Activated CD8-positive, alpha-beta memory T cell treated with anti-CD3 and anti-CD28 coated beads, Interleukin-2, amount 10 ng/mL, durations not matched to agents 7 days and 5 days (primary cell): ENCODE measurements at regions not wholly inside any gene's neighbourhood (a gene's known extent, or its start where the extent isn't known, plus 50 kb on each side); places are given as distances from the start of the nearest gene placed in this dataset.

ENCODE experiments used
- ATAC-seq: fragments of 150-1000 bp; cut with Tn5 transposase; one replicate; pipeline ENCODE4 v1.10.0; 2021; ENCODE audit warnings: moderate library complexity
- CTCF ChIA-PET: fragments of 350-600 bp; sonication (Branson Sonifier 250); formaldehyde crosslinking; loops from one replicate; lab custom pipeline; 2021; ENCODE audit warnings: antibody characterized with exemption; lab: Charles Lee
- DNase-seq: peaks from one replicate; pipeline ENCODE4 v3.0.0-alpha.2; 2020
- H3K27ac Mint-ChIP-seq: one replicate; pipeline ENCODE4 v1.8.0; 2021; ENCODE audit warnings: mild to moderate bottlenecking, mixed read lengths
- H3K27me3 Mint-ChIP-seq: one replicate; pipeline ENCODE4 v1.8.0; 2021; ENCODE audit warnings: mixed read lengths
- H3K36me3 Mint-ChIP-seq: one replicate; pipeline ENCODE4 v1.8.0; 2021; ENCODE audit warnings: mild to moderate bottlenecking, mixed read lengths
- H3K4me1 Mint-ChIP-seq: one replicate; pipeline ENCODE4 v1.8.0; 2021; ENCODE audit warnings: mixed read lengths
- H3K4me3 Mint-ChIP-seq: one replicate; pipeline ENCODE4 v1.8.0; 2021; ENCODE audit warnings: mild to moderate bottlenecking, moderate library complexity, mixed read lengths
- H3K9me3 Mint-ChIP-seq: one replicate; pipeline ENCODE4 v1.8.0; 2022; ENCODE audit warnings: low read depth, mixed read lengths

DNA sequence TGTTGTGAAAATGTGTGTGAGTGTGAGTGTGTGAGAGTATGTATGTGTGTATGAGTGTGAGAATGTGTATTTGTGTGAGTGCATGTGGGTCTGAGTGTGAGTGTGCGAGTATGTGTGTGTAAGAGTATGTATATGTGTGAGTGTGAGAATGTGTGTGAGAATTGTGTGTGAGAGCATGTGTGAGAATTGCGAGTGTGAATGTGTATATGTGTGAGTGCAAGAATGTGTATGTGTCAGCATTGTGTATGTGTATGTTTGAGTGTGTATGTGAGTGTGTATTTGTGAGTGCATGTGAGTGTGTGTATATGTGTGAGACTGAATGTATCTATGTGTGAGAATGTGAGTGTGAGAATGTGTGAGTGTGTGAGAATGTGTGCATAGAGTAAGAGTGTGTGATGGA, 72.0 kb upstream of the PCBD1 start:
- ATAC-seq (no peak), DNase-seq (no peak)
- CTCF ChIA-PET, result no interaction called here
- H3K4me3 Mint-ChIP-seq, result no peak overlapping the region
- H3K9me3 Mint-ChIP-seq, result no peaks in the 10 kb centered on the region
- no peaks in the 10 kb centered on the region for H3K36me3 Mint-ChIP-seq
- H3K27me3 Mint-ChIP-seq, result peaks cover 3% of the 10 kb centered on the region
- H3K4me1 Mint-ChIP-seq, result no peaks in the 10 kb centered on the region
- no peak overlapping the region for H3K27ac Mint-ChIP-seq

- no peak for ATAC-seq
- no peak overlapping the region for H3K27ac Mint-ChIP-seq
- no peaks in the 10 kb centered on the region for H3K9me3 Mint-ChIP-seq
- H3K4me1 Mint-ChIP-seq, result no peaks in the 10 kb centered on the region
- no peaks in the 10 kb centered on the region for H3K36me3 Mint-ChIP-seq
- no peak overlapping the region for H3K4me3 Mint-ChIP-seq
- DNase-seq, result no peak
- CTCF ChIA-PET, result no interaction called here
- peaks cover 5% of the 10 kb centered on the region for H3K27me3 Mint-ChIP-seq
Measured at GRCh38 chr10:70960783-70961570, 72.6 kb upstream of the PCBD1 start.

GRCh38 chr10:70962686-70963085, 74.3 kb upstream of the PCBD1 start:
- Mint-ChIP-seq H3K27ac (no peak overlapping the region), H3K27me3 (peaks cover 5% of the 10 kb centered on the region), H3K9me3 (no peaks in the 10 kb centered on the region), H3K4me3 (no peak overlapping the region), H3K4me1 (no peaks in the 10 kb centered on the region), H3K36me3 (no peaks in the 10 kb centered on the region)
- no peak for DNase-seq
- CTCF ChIA-PET, result no interaction called here
- ATAC-seq, result no peak

DNA sequence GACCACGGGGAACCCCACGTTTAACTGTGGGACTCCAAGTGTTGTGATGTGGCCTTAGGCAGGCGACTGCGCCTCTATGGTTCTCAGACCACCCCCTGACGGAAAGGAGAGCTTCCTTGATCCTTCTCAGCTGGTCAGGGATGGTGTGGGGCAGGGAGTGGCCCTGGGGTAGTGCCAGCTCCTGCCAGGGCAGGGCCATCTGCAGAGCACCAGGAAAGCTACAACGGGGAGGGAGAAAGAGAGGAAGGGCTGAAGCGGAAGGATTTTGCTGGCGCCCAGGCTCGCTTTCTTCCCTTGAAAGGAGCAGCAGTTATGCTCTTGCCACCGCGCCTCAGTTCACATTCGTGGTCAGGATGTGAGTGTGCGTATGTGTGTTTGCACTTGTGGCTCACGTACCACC, 74.9 kb upstream of the PCBD1 start:
- H3K36me3 Mint-ChIP-seq, result no peaks in the 10 kb centered on the region
- CTCF ChIA-PET, result no interaction called here
- no peaks in the 10 kb centered on the region for H3K4me1 Mint-ChIP-seq
- H3K4me3 Mint-ChIP-seq, result no peak overlapping the region
- ATAC-seq (no peak), DNase-seq (no peak)
- H3K27ac Mint-ChIP-seq, result no peak overlapping the region
- H3K9me3 Mint-ChIP-seq, result no peaks in the 10 kb centered on the region
- peaks cover 5% of the 10 kb centered on the region for H3K27me3 Mint-ChIP-seq

DNA sequence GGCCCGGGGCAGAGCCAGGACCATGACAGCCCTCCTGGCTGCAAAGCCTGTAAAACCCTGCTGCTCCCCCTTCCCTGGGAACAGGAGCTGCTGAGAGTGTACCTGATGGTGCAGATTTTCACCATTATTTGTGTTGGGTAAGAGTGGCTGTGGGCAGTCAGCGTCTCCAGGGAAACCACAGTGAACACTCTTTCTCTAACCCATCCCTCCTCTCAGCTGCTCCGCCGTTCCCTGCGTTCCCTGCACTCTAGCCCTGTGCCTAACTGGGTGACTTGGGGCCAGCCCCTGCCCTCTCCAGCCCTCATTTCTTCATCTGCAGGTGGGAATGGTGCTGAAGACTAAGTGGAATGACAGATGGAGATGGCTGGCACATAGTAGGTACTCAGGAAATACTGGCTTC, 75.9 kb upstream of the PCBD1 start:
- no peak overlapping the region for H3K27ac Mint-ChIP-seq
- CTCF ChIA-PET, result no interaction called here
- DNase-seq (no peak), ATAC-seq (no peak)
- no peaks in the 10 kb centered on the region for H3K9me3 Mint-ChIP-seq
- no peak overlapping the region for H3K4me3 Mint-ChIP-seq
- no peaks in the 10 kb centered on the region for H3K4me1 Mint-ChIP-seq
- H3K36me3 Mint-ChIP-seq, result no peaks in the 10 kb centered on the region
- peaks cover 5% of the 10 kb centered on the region for H3K27me3 Mint-ChIP-seq

- no peak overlapping the region for H3K27ac Mint-ChIP-seq
- H3K27me3 Mint-ChIP-seq, result peaks cover 5% of the 10 kb centered on the region
- ATAC-seq (no peak), DNase-seq (no peak)
- CTCF ChIA-PET, result no interaction called here
- no peaks in the 10 kb centered on the region for H3K4me1 Mint-ChIP-seq
- H3K4me3 Mint-ChIP-seq, result no peak overlapping the region
- H3K9me3 Mint-ChIP-seq, result no peaks in the 10 kb centered on the region
- H3K36me3 Mint-ChIP-seq, result no peaks in the 10 kb centered on the region
Measured at GRCh38 chr10:70964881-70965280, 76.5 kb upstream of the PCBD1 start.

DNA sequence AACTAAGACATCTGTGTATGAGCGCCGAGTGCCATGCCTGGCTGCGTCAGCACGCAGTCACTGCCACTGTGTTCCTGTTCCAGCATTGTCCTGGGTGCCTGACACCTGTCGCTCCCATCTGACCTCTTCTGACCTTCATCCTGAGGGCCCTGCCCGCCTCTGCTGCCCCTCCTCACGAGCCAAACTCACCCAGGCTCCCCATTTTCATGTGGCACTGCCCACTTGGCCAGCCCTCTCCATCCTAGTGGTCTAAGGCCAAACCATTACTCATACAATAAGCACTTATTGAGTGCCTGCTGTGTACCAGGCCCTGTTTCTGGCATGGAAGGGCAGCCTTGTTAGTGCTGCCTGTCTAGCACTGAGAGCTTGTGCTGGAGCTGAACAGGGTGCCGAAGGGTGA, 77.2 kb upstream of the PCBD1 start:
- Mint-ChIP-seq H3K4me1 (no peaks in the 10 kb centered on the region), H3K27me3 (peaks cover 8% of the 10 kb centered on the region), H3K27ac (no peak overlapping the region), H3K4me3 (no peak overlapping the region), H3K36me3 (no peaks in the 10 kb centered on the region), H3K9me3 (no peaks in the 10 kb centered on the region)
- CTCF ChIA-PET, result no interaction called here
- DNase-seq (no peak), ATAC-seq (no peak)

DNA sequence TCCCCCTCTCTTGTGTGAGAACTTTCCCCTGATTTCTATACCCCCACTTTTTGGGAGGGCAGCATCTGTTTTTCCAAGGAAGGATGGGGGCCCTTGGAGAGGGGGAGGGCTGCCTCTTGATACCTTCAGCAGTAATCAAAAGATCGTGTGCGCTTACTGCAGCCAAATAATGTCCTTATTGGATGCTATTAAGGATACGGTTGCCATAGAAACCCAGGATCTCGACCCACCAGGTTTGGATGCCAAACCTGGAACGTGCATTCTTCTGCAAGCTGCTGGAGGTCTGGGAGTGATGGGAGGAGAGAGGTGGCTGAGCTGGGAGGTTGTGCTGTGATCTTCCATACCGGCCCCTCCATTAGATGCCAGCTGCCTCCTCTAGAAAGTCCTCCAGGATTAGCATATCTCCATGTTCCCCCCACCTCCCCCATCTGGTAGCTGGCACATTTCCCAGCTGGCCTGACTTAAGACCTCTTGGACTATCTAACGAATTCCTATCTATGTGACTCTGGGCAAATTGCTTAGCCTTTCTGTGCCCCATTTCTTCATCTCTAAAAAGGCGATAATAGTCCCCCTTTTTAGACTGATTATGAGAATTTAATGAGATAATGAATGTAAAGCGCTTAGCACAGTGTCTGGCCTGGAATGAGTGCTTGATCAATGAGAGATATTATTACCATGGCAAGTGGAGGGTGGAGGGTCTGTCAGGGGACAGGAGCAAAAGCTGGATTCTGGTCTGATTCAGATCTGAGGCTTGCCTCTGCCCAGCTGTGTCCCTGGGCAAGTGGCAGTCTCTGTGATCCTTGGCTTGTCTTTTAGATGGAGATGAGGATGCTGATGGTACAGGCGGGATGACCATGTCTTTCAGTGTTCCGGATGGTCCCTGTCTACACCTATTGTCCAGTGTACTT, 78.5 kb upstream of the PCBD1 start:
- DNase-seq (no peak), ATAC-seq (no peak)
- H3K9me3 Mint-ChIP-seq, result no peaks in the 10 kb centered on the region
- no peaks in the 10 kb centered on the region for H3K4me1 Mint-ChIP-seq
- CTCF ChIA-PET, result no interaction called here
- H3K36me3 Mint-ChIP-seq, result no peaks in the 10 kb centered on the region
- H3K4me3 Mint-ChIP-seq, result no peak overlapping the region
- no peak overlapping the region for H3K27ac Mint-ChIP-seq
- H3K27me3 Mint-ChIP-seq, result peaks cover 20% of the 10 kb centered on the region

DNA sequence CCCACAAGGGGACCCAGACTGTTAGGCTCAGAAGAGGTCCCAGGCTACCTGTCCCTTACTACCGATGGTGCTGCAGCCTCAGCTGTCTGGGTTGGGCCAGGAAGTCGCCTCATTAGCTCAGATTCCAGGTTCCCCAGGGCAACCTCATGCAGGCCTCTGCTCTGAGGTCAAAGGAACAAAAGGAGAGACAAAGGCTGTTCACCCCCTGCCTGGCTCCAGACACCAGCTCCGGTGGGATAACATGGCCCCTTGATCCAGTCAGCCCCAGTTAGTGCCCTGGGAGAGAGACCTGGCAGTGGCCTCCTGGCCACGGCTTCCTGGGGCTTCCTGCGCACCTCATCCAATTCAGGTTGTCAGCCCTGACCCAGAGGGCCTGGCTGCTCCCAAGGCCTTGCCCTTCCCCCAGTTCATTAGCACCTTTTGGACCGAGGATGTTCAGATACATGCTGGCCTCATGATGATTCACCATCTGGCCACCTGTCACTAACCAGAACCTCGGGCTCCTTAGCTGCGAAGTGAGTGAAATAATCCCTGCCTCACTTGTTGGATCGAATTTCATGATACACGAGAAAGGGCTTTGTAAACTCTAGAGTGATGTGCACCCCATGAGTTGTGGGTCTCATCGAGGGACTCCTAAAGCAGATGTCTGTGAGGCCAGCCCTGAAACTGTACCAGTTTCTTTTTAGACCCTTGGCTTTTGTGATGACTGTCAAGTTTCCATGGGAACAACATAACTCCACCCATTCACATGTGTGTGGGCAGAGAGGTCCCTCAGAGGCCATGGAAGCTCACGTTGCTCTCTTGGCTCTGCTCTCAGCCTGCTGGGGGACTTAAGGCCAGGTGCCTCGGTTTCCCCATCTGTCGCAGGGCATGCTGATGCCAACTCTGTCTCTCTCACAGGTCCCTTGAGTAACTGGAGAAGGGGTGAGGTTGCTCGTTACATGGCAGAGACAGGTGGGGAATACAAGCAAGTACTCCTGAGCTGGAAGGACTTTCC, 79.5 kb upstream of the PCBD1 start:
- Mint-ChIP-seq H3K27me3 (peaks cover 29% of the 10 kb centered on the region), H3K4me3 (no peak overlapping the region), H3K27ac (no peak overlapping the region), H3K36me3 (no peaks in the 10 kb centered on the region), H3K9me3 (no peaks in the 10 kb centered on the region), H3K4me1 (no peaks in the 10 kb centered on the region)
- ATAC-seq (no peak), DNase-seq (no peak)
- CTCF ChIA-PET, result no interaction called here

- Mint-ChIP-seq H3K4me3 (no peak overlapping the region), H3K27me3 (peaks cover 39% of the 10 kb centered on the region), H3K9me3 (no peaks in the 10 kb centered on the region), H3K36me3 (no peaks in the 10 kb centered on the region), H3K4me1 (no peaks in the 10 kb centered on the region), H3K27ac (no peak overlapping the region)
- ATAC-seq (no peak), DNase-seq (no peak)
- CTCF ChIA-PET, result no interaction called here
Measured at GRCh38 chr10:70969188-70969587, 80.8 kb upstream of the PCBD1 start.

- no peak for ATAC-seq
- no peaks in the 10 kb centered on the region for H3K9me3 Mint-ChIP-seq
- H3K4me3 Mint-ChIP-seq, result no peak overlapping the region
- no peak for DNase-seq
- peaks cover 48% of the 10 kb centered on the region for H3K27me3 Mint-ChIP-seq
- CTCF ChIA-PET, result no interaction called here
- H3K27ac Mint-ChIP-seq, result no peak overlapping the region
- no peaks in the 10 kb centered on the region for H3K4me1 Mint-ChIP-seq
- H3K36me3 Mint-ChIP-seq, result no peaks in the 10 kb centered on the region
Measured at GRCh38 chr10:70970830-70971229, 82.5 kb upstream of the PCBD1 start.

DNA sequence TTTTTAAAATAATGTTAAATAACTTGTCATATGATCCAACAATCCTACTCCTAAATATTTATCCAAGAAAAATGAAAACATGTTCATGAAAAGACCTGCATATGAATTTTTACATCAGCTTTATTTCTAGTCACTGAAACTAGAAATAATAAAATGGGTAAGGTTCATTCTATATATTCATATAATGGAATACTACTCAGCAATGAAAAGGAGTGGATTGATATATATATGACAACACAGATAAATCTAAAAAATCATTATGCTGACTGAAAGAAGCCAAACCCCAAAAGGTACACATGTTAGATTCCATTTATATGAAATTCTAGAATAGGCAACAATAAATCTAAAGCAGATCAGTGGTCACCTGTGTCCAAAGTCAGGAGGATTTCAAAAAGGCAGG, 84.9 kb upstream of the PCBD1 start:
- ATAC-seq (no peak), DNase-seq (no peak)
- H3K9me3 Mint-ChIP-seq, result no peaks in the 10 kb centered on the region
- no peaks in the 10 kb centered on the region for H3K4me1 Mint-ChIP-seq
- CTCF ChIA-PET, result no interaction called here
- H3K27ac Mint-ChIP-seq, result no peak overlapping the region
- H3K4me3 Mint-ChIP-seq, result no peak overlapping the region
- H3K27me3 Mint-ChIP-seq, result peaks cover 46% of the 10 kb centered on the region
- H3K36me3 Mint-ChIP-seq, result no peaks in the 10 kb centered on the region

DNA sequence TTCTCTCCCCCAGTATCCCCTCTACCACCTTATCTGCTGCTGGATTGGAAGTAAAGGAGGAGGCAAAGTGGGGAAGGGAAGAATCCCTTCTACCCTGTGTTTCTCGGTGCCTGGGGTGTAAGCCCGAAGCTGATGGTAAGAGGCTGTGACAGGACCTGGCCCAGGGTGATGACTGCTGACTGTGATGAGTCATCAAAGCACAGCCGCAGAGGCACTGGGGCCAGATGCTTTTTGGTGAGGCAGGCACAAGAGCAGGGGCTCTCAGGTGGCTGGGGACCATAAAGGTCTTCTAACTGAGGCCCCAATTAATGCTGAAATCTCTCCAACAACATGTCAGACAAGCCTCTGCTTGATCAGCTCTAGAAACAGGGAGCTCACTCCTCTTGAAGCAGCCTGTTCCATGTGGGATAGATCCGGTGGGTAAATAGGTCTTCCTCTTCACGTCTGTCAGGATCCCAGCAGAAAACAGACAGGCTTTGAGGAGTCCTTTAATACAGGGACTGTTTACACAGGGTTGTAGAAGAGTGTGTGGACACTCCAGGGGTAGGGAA, 86.1 kb upstream of the PCBD1 start:
- CTCF ChIA-PET, result interaction anchor here (0.9 kb wide), 1 partner anchor 9 kb away, joined by 3 read pairs; no protein-coding TSS in a partner anchor
- Mint-ChIP-seq H3K27me3 (peaks cover 46% of the 10 kb centered on the region), H3K9me3 (no peaks in the 10 kb centered on the region), H3K4me3 (no peak overlapping the region), H3K36me3 (no peaks in the 10 kb centered on the region), H3K4me1 (no peaks in the 10 kb centered on the region), H3K27ac (no peak overlapping the region)
- DNase-seq (no peak), ATAC-seq (peak; percentile 51)
